ENCODE measurements at regions not wholly inside any gene's neighbourhood (a gene's known extent, or its start where the extent isn't known, plus 50 kb on each side); places are given as distances from the start of the nearest gene placed in this dataset.

GRCh38 chr2:16114836-16115235, 174.5 kb downstream of the MYCN start:
- TF ChIP-seq EZH2 (IDR thresholded peaks at IDR 0.05; ENCODE audit: low read depth, low read length, severe bottlenecking): no peak
- TF ChIP-seq, protein P1, sequence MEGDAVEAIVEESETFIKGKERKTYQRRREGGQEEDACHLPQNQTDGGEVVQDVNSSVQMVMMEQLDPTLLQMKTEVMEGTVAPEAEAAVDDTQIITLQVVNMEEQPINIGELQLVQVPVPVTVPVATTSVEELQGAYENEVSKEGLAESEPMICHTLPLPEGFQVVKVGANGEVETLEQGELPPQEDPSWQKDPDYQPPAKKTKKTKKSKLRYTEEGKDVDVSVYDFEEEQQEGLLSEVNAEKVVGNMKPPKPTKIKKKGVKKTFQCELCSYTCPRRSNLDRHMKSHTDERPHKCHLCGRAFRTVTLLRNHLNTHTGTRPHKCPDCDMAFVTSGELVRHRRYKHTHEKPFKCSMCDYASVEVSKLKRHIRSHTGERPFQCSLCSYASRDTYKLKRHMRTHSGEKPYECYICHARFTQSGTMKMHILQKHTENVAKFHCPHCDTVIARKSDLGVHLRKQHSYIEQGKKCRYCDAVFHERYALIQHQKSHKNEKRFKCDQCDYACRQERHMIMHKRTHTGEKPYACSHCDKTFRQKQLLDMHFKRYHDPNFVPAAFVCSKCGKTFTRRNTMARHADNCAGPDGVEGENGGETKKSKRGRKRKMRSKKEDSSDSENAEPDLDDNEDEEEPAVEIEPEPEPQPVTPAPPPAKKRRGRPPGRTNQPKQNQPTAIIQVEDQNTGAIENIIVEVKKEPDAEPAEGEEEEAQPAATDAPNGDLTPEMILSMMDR (IDR thresholded peaks at IDR 0.05; ENCODE audit: control extremely low read depth in 1 of 3, insufficient read depth in 1 of 3, low read depth in 1 of 3, low read length in 3 of 3): no peak
- no peak for TF ChIP-seq CEBPB (IDR thresholded peaks at IDR 0.05; ENCODE audit: low read depth, low read length)
- no peak for TF ChIP-seq RAD21 (IDR thresholded peaks at IDR 0.05 in 1 of 2, conservative IDR thresholded peaks at IDR 0.05 in 1 of 2; ENCODE audit: low read depth in 2 of 2, low read length in 2 of 2)
- TF ChIP-seq, protein P2, sequence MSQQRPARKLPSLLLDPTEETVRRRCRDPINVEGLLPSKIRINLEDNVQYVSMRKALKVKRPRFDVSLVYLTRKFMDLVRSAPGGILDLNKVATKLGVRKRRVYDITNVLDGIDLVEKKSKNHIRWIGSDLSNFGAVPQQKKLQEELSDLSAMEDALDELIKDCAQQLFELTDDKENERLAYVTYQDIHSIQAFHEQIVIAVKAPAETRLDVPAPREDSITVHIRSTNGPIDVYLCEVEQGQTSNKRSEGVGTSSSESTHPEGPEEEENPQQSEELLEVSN (IDR thresholded peaks at IDR 0.05): no peak
- no peak for TF ChIP-seq TAF1 (IDR thresholded peaks at IDR 0.05; ENCODE audit: low read depth, low read length)

Data from H1 (cell line).